ENCODE measurements at regions not wholly inside any gene's neighbourhood (a gene's known extent, or its start where the extent isn't known, plus 50 kb on each side); places are given as distances from the start of the nearest gene placed in this dataset.

DNA sequence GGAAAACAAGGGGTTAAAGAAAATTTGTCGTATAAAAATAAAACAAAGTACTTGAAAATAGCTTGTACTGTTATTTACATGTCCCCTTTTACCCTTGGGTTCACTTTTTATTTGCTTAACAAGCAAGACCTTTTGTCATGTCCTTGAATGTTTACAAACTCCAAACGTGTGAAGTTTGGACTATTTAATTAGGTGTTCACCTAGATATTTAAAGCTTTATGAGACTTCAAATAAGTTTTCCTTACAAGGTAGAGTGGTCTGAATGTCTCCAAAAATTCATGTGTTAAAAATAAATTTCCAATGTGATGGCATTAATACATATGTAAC, 242.0 kb upstream of the TTC14 start:
- H3K36me3 ChIP-seq: no peaks in the 10 kb centered on the region
- H3K27ac ChIP-seq: no peak overlapping the region
- H3K27me3 ChIP-seq (replicated peaks in 1 of 7): no peaks in the 10 kb centered on the region
- WGBS, 5 donors: 45 to 60% (median 50%) methylated on average over 2 of the region's 2 CpGs
- DNase-seq: no peak
- TF ChIP-seq POLR2AphosphoS5 (IDR thresholded peaks at IDR 0.05): no peak
- TF ChIP-seq CTCF (IDR thresholded peaks at IDR 0.05 in 8 of 11, conservative IDR thresholded peaks at IDR 0.05 in 3 of 11): no peak
- no peak for TF ChIP-seq POLR2A (IDR thresholded peaks at IDR 0.05)
- intact Hi-C loops (cut with DNase I; ENCODE audit: low total_unique reads): no loop called here
- no peak overlapping the region for H3K4me3 ChIP-seq
- no peaks in the 10 kb centered on the region for H3K4me1 ChIP-seq
- H3K9me3 ChIP-seq: peaks cover 0 to 6% (median 0%) of the 10 kb centered on the region in 8 donors

GRCh38 chr3:180362081-180362480, 239.9 kb upstream of the TTC14 start:
- Histone ChIP-seq H3K27ac (no peak overlapping the region), H3K27me3 (replicated peaks in 1 of 7) (no peaks in the 10 kb centered on the region), H3K9me3 (peaks cover 0 to 17% (median 3%) of the 10 kb centered on the region in 8 donors), H3K4me1 (no peaks in the 10 kb centered on the region), H3K36me3 (no peaks in the 10 kb centered on the region), H3K4me3 (no peak overlapping the region)
- TF ChIP-seq POLR2AphosphoS5 (IDR thresholded peaks at IDR 0.05) (no peak), CTCF (IDR thresholded peaks at IDR 0.05 in 8 of 11, conservative IDR thresholded peaks at IDR 0.05 in 3 of 11) (no peak), POLR2A (IDR thresholded peaks at IDR 0.05) (no peak)
- DNase-seq: no peak
- intact Hi-C loops (cut with DNase I; ENCODE audit: low total_unique reads): no loop called here

DNA sequence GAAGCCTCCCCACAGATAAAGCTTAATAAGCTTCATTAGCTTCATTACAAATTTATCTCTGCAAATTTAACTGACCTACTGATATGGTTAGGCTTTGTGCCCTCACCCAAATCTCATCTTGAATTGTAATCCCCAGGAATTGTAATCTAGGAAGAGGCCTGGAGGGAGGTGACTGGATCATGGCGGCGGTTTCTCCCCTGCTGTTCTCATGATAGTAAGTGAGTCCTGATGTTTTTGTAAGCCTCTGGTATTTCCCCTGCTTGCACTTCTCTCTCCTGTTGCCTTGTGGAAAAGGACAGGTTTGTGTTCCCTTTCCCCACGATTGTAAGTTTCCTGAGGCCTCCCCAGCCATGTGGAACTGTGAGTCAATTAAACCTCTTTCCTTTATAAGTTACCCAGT, 226.1 kb upstream of the TTC14 start:
- Histone ChIP-seq H3K36me3 (no peaks in the 10 kb centered on the region), H3K4me1 (no peaks in the 10 kb centered on the region), H3K4me3 (no peak overlapping the region), H3K9me3 (peaks cover 0 to 26% (median 10%) of the 10 kb centered on the region in 8 donors), H3K27me3 (replicated peaks in 1 of 7) (no peaks in the 10 kb centered on the region), H3K27ac (no peak overlapping the region)
- intact Hi-C loops (cut with DNase I; ENCODE audit: low total_unique reads): no loop called here
- TF ChIP-seq POLR2AphosphoS5 (IDR thresholded peaks at IDR 0.05) (no peak), CTCF (IDR thresholded peaks at IDR 0.05 in 8 of 11, conservative IDR thresholded peaks at IDR 0.05 in 3 of 11) (no peak), POLR2A (IDR thresholded peaks at IDR 0.05) (no peak)
- WGBS, 5 donors: 66 to 86% (median 80%) methylated on average over 3 of the region's 3 CpGs
- DNase-seq: no peak

- peaks cover 0 to 9% (median 0%) of the 10 kb centered on the region in 8 donors for H3K9me3 ChIP-seq
- no peak overlapping the region for H3K4me3 ChIP-seq
- TF ChIP-seq POLR2A (IDR thresholded peaks at IDR 0.05) (no peak), POLR2AphosphoS5 (IDR thresholded peaks at IDR 0.05) (no peak), CTCF (IDR thresholded peaks at IDR 0.05 in 8 of 11, conservative IDR thresholded peaks at IDR 0.05 in 3 of 11) (no peak)
- no peaks in the 10 kb centered on the region for H3K36me3 ChIP-seq
- no peaks in the 10 kb centered on the region for H3K4me1 ChIP-seq
- DNase-seq: no peak
- intact Hi-C loops (cut with DNase I; ENCODE audit: low total_unique reads): no loop called here
- H3K27me3 ChIP-seq (replicated peaks in 1 of 7): no peaks in the 10 kb centered on the region
- WGBS, 5 donors: 81 to 91% (median 87%) methylated on average over 4 of the region's 4 CpGs
- H3K27ac ChIP-seq: no peak overlapping the region
Observed at GRCh38 chr3:180378496-180378895, 223.5 kb upstream of the TTC14 start.
